Neutrophil (primary cell): ENCODE measurements at regions not wholly inside any gene's neighbourhood (a gene's known extent, or its start where the extent isn't known, plus 50 kb on each side); places are given as distances from the start of the nearest gene placed in this dataset.

Experiments
- H3K27ac ChIP-seq: fragments of 200-600 bp; sonication (generic); 2 replicates; pipeline ENCODE4 v1.5.1; 2016; ENCODE audit warnings: mild to moderate bottlenecking, moderate library complexity
- H3K27me3 ChIP-seq: fragments of 200-600 bp; sonication (generic); 2 replicates; pipeline ENCODE4 v1.6.0; 2016; ENCODE audit warnings: mild to moderate bottlenecking
- H3K36me3 ChIP-seq: fragments of 200-600 bp; sonication (generic); 2 replicates; pipeline ENCODE4 v1.5.1; 2017
- H3K4me1 ChIP-seq, 2 experiments: fragments of 200-600 bp in 1 of 2; sonication (generic) in 1 of 2; 1 replicate in 1 of 2; 2 replicates in 1 of 2; pipeline versions ENCODE4 v1.5.1 to v1.6.1; 2013 to 2016; ENCODE audit warnings: low read depth in 1 of 2, low read length in 1 of 2, mild to moderate bottlenecking in 1 of 2, moderate library complexity in 1 of 2; ENCODE audit not compliant: control insufficient read depth in 1 of 2, insufficient read depth in 1 of 2
- H3K4me3 ChIP-seq, 2 experiments: fragments of 200-600 bp in 1 of 2; sonication (generic) in 1 of 2; 1 replicate in 1 of 2; 2 replicates in 1 of 2; pipeline ENCODE4 v1.5.1; 2013 to 2016; ENCODE audit warnings: low read depth in 1 of 2, low read length in 1 of 2, mild to moderate bottlenecking in 1 of 2, moderate library complexity in 1 of 2
- H3K9me3 ChIP-seq: fragments of 200-600 bp; sonication (generic); 2 replicates; pipeline ENCODE4 v1.5.1; 2016
- CTCF ChIP-seq: fragments of 200-600 bp; sonication (generic); IDR thresholded peaks from 2 replicates; pipeline ENCODE4 v1.5.1; 2016; ENCODE audit warnings: antibody characterized with exemption

GRCh38 chrX:7223271-7223670, 75.3 kb upstream of the PUDP start:
- no peak overlapping the region for H3K4me3 ChIP-seq
- no peak for TF ChIP-seq CTCF
- H3K4me1 ChIP-seq, result no peaks in the 10 kb centered on the region
- H3K27ac ChIP-seq, result no peak overlapping the region
- no peaks in the 10 kb centered on the region for H3K36me3 ChIP-seq
- H3K27me3 ChIP-seq, result no peaks in the 10 kb centered on the region
- no peaks in the 10 kb centered on the region for H3K9me3 ChIP-seq

GRCh38 chrX:7220121-7220520, 72.2 kb upstream of the PUDP start:
- no peaks in the 10 kb centered on the region for H3K36me3 ChIP-seq
- no peaks in the 10 kb centered on the region for H3K4me1 ChIP-seq
- H3K27me3 ChIP-seq, result no peaks in the 10 kb centered on the region
- H3K27ac ChIP-seq, result no peak overlapping the region
- no peak overlapping the region for H3K4me3 ChIP-seq
- no peak for TF ChIP-seq CTCF
- no peaks in the 10 kb centered on the region for H3K9me3 ChIP-seq

GRCh38 chrX:7219153-7219705, 71.3 kb upstream of the PUDP start:
- Histone ChIP-seq H3K27ac (no peak overlapping the region), H3K4me3 (no peak overlapping the region), H3K9me3 (no peaks in the 10 kb centered on the region), H3K36me3 (no peaks in the 10 kb centered on the region), H3K27me3 (no peaks in the 10 kb centered on the region), H3K4me1 (no peaks in the 10 kb centered on the region)
- TF ChIP-seq CTCF, result no peak

- TF ChIP-seq CTCF, result no peak
- H3K4me3 ChIP-seq, result no peak overlapping the region
- no peak overlapping the region for H3K27ac ChIP-seq
- H3K36me3 ChIP-seq, result no peaks in the 10 kb centered on the region
- no peaks in the 10 kb centered on the region for H3K4me1 ChIP-seq
- H3K9me3 ChIP-seq, result no peaks in the 10 kb centered on the region
- H3K27me3 ChIP-seq, result no peaks in the 10 kb centered on the region
These were observed 70.6 kb upstream of the PUDP start for GRCh38 chrX:7218321-7219152.

GRCh38 chrX:7216981-7217587, 69.1 kb upstream of the PUDP start:
- no peaks in the 10 kb centered on the region for H3K4me1 ChIP-seq
- H3K4me3 ChIP-seq, result no peak overlapping the region
- H3K27ac ChIP-seq, result no peak overlapping the region
- H3K9me3 ChIP-seq, result no peaks in the 10 kb centered on the region
- H3K36me3 ChIP-seq, result no peaks in the 10 kb centered on the region
- H3K27me3 ChIP-seq, result no peaks in the 10 kb centered on the region
- no peak for TF ChIP-seq CTCF
